ENCODE measurements at regions not wholly inside any gene's neighbourhood (a gene's known extent, or its start where the extent isn't known, plus 50 kb on each side); places are given as distances from the start of the nearest gene placed in this dataset.

GRCh38 chr2:8422450-8422800 lies 259.4 kb upstream of the ID2 start:
- WGBS, 4 donors = 70 to 75% (median 73%) methylated on average over 4 of the region's 4 CpGs
- intact Hi-C loops (cut with DNase I) = no loop called here
- no peak overlapping the region for H3K27ac ChIP-seq

DNA sequence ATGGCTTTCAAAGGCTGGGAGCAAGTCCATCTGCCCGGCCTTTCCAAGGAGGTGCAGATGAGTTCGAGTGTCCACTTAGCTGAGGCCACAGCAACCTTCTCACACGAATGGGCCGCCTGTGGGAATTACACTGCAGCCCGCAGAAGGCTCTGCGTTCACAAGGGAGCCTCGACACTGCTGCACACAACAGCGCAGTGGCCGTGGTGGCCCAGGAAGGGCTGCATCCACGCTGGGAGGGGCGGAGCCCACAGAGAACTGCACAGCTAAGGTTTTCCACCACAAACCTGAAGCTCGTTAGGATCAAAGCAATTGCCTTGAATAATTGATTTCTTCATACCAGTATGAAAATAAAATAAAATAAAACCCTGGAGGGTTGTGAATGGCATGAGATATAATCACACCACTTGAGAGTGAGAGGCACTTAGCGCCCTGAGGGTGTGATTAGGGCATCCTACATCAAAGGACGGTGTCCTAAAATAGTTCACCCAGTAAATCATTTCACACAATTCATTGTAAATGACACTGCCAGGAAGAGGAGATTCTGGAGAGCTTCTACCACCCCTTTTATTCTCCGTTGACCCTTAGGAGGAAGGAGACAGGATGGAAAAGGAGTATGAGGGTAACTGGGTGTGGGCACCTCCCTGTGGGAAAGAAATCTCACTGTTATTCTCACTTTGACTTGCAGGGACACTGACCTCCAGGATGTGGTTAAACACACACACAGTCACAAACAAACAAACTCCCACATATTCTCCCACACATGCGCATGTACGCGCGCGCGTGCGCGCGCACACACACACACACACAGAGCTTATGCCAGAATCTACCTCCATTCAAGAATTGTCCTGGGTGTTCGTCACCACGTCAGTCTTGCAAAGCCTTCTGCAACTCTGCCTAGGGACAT lies 256.6 kb upstream of the ID2 start:
- Histone ChIP-seq H3K27ac (no peak overlapping the region), H3K4me3 (no peak overlapping the region), H3K9me3 (replicated peaks in 1 of 3) (no peaks in the 10 kb centered on the region), H3K27me3 (no peaks in the 10 kb centered on the region), H3K36me3 (replicated peaks in 1 of 2) (no peaks in the 10 kb centered on the region), H3K4me1 (replicated peaks in 1 of 2) (no peaks in the 10 kb centered on the region)
- DNase-seq = peak in 1 of 7 donors; percentile 46
- WGBS, 4 donors = 93 to 95% (median 94%) methylated on average over 23 to 26 of the region's 26 CpGs
- TF ChIP-seq POLR2A (IDR thresholded peaks at IDR 0.05) = no peak
- TF ChIP-seq, protein P1, sequence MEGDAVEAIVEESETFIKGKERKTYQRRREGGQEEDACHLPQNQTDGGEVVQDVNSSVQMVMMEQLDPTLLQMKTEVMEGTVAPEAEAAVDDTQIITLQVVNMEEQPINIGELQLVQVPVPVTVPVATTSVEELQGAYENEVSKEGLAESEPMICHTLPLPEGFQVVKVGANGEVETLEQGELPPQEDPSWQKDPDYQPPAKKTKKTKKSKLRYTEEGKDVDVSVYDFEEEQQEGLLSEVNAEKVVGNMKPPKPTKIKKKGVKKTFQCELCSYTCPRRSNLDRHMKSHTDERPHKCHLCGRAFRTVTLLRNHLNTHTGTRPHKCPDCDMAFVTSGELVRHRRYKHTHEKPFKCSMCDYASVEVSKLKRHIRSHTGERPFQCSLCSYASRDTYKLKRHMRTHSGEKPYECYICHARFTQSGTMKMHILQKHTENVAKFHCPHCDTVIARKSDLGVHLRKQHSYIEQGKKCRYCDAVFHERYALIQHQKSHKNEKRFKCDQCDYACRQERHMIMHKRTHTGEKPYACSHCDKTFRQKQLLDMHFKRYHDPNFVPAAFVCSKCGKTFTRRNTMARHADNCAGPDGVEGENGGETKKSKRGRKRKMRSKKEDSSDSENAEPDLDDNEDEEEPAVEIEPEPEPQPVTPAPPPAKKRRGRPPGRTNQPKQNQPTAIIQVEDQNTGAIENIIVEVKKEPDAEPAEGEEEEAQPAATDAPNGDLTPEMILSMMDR (IDR thresholded peaks at IDR 0.05) = no peak
- intact Hi-C loops (cut with DNase I) = no loop called here

More at GRCh38 chr2:8422450-8422800, 259.4 kb upstream of the ID2 start:
- no peak for TF ChIP-seq POLR2A (IDR thresholded peaks at IDR 0.05)
- TF ChIP-seq, protein P1 (IDR thresholded peaks at IDR 0.05) = no peak
- Histone ChIP-seq H3K9me3 (replicated peaks in 1 of 3) (no peaks in the 10 kb centered on the region), H3K4me1 (replicated peaks in 1 of 2) (no peaks in the 10 kb centered on the region), H3K4me3 (no peak overlapping the region), H3K36me3 (replicated peaks in 1 of 2) (no peaks in the 10 kb centered on the region), H3K27me3 (no peaks in the 10 kb centered on the region)
- peak in 1 of 7 donors; percentile 7 for DNase-seq

DNA sequence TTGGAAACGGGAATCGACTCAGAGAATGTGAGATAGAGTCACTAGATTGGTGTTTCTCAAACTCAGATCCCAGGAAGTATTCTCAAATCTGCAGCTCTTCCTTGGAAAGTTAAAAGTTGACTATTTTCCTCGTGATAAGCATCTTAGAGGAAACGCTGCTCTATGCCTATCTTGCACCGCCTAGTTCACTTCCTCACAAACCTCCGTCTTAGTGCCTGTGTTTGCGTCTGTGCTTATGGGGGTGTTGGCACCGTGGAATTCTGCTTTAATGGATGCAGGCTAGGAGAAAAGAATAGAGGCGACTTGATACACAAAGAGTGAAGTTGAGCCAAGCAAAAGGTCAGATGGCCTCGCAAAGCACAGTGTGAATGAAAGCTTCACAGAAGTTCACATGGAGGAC lies 255.3 kb upstream of the ID2 start:
- no peaks in the 10 kb centered on the region for H3K27me3 ChIP-seq
- H3K27ac ChIP-seq = no peak overlapping the region
- H3K4me1 ChIP-seq (replicated peaks in 1 of 2) = no peaks in the 10 kb centered on the region
- no peaks in the 10 kb centered on the region for H3K36me3 ChIP-seq (replicated peaks in 1 of 2)
- H3K9me3 ChIP-seq (replicated peaks in 1 of 3) = no peaks in the 10 kb centered on the region
- no peak overlapping the region for H3K4me3 ChIP-seq
- 75 to 86% (median 78%) methylated on average over 10 of the region's 10 CpGs for WGBS, 4 donors
- DNase-seq = peak in 1 of 7 donors; percentile 40
- intact Hi-C loops (cut with DNase I) = no loop called here
- TF ChIP-seq, protein P1 (IDR thresholded peaks at IDR 0.05) = no peak
- no peak for TF ChIP-seq POLR2A (IDR thresholded peaks at IDR 0.05)

DNA sequence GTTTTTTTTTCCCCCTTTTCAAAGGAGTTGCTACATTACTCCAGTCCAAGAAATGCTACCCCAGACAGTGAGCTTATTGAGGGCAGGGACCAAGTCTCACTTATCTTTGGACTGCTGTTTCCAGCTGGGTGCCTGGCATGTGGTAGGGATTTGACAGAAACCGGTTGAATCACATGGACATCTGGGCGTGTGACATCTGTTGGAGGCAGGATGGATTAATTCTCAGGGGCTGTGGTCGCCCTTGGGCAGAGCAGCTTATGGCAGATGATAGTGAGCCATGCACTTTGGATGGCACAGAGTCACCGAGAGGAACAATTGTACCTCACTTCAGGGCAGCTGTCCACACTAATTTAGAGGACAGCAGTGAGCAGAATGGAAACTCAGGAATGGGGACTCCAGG lies 254.6 kb upstream of the ID2 start:
- DNase-seq = peak in 1 of 7 donors; percentile 15
- H3K4me1 ChIP-seq (replicated peaks in 1 of 2) = no peaks in the 10 kb centered on the region
- no peaks in the 10 kb centered on the region for H3K9me3 ChIP-seq (replicated peaks in 1 of 3)
- H3K36me3 ChIP-seq (replicated peaks in 1 of 2) = no peaks in the 10 kb centered on the region
- intact Hi-C loops (cut with DNase I) = no loop called here
- no peak overlapping the region for H3K27ac ChIP-seq
- TF ChIP-seq, protein P1 (IDR thresholded peaks at IDR 0.05) = no peak
- TF ChIP-seq POLR2A (IDR thresholded peaks at IDR 0.05) = no peak
- no peak overlapping the region for H3K4me3 ChIP-seq
- 92 to 95% (median 94%) methylated on average over 4 of the region's 4 CpGs for WGBS, 4 donors
- no peaks in the 10 kb centered on the region for H3K27me3 ChIP-seq

Measured in adrenal gland (tissue), 9 donors.